ENCODE measurements at regions not wholly inside any gene's neighbourhood (a gene's known extent, or its start where the extent isn't known, plus 50 kb on each side); places are given as distances from the start of the nearest gene placed in this dataset.

DNA sequence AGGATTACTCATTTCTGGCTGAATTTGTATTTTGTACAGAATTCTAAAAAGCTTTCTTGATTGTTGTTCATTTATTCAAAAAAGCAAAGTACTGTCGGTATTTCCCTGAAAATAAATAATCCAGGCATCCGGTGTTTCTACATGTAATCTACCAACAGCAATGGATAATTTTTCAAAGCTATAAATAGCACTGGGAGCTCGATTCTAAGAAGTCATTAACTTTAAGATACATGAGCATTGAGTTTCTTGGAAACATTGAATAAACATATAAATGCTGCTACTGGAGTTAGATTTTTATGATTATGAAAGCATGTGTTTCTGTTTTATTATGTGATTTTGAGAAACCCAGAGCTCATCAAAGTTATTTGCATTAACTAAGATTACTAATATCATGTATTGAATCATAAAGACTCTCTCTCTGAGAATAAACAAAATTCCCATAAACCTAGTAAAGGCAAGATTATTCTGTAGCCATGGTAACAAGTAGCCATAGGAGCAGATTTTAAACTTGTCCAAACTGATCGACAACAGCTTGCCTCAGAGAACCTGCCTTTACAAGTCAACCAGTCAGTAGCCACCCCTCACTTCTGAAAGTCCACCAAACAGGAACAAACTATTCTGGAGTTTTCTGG, 197.0 kb downstream of the DRD1 start:
- TF ChIP-seq CTCF (IDR thresholded peaks at IDR 0.05) (no peak), POLR2A (IDR thresholded peaks at IDR 0.05) (no peak)
